Common myeloid progenitor, CD34-positive (primary cell): ENCODE measurements at regions not wholly inside any gene's neighbourhood (a gene's known extent, or its start where the extent isn't known, plus 50 kb on each side); places are given as distances from the start of the nearest gene placed in this dataset.

ENCODE experiments used
- CTCF ChIA-PET: fragments of 350-600 bp; sonication (Branson Sonifier 250); formaldehyde crosslinking; loops from one replicate; lab custom pipeline; 2021; ENCODE audit warnings: antibody characterized with exemption; lab: Charles Lee
- POLR2A ChIA-PET: fragments of 350-600 bp; sonication (Branson Sonifier 250); formaldehyde crosslinking; loops from one replicate; lab custom pipeline; 2021; ENCODE audit warnings: antibody characterized with exemption; lab: Charles Lee
- DNase-seq, 3 donors: peaks; one replicate each; pipeline versions ENCODE4 v3.0.0 to v3.0.0-alpha.2; 2013
- H3K27ac ChIP-seq, 2 experiments: 1 replicate in 1 of 2; 2 replicates in 1 of 2; pipeline ENCODE4 v1.7.0; 2013; ENCODE audit warnings: inconsistent platforms in 2 of 2, low read length in 2 of 2, mild to moderate bottlenecking in 2 of 2, low read depth in 1 of 2, moderate library complexity in 1 of 2; ENCODE audit not compliant: severe bottlenecking in 2 of 2, insufficient read depth in 1 of 2, poor library complexity in 1 of 2
- H3K27me3 ChIP-seq, 5 experiments: replicated peaks in 2 of 5; 1 replicate in 3 of 5; 2 replicates in 2 of 5; pipeline versions ENCODE4 v1.6.1 to v1.7.0; 2013; ENCODE audit warnings: low read length in 4 of 5, mild to moderate bottlenecking in 2 of 5, moderate library complexity in 2 of 5, inconsistent platforms in 1 of 5; ENCODE audit not compliant: insufficient read depth in 5 of 5, control insufficient read depth in 4 of 5
- H3K36me3 ChIP-seq, 4 experiments: 1 replicate in 2 of 4; 2 replicates in 2 of 4; pipeline versions ENCODE4 v1.6.1 to v1.7.0; 2013; ENCODE audit warnings: low read length in 3 of 4, control low read depth in 1 of 4, mild to moderate bottlenecking in 1 of 4; ENCODE audit not compliant: control insufficient read depth in 4 of 4, insufficient read depth in 4 of 4
- H3K4me1 ChIP-seq, 4 experiments: 1 replicate in 3 of 4; 2 replicates in 1 of 4; pipeline versions ENCODE4 v1.6.1 to v1.7.1; 2013; ENCODE audit warnings: low read length in 3 of 4, mild to moderate bottlenecking in 3 of 4, control low read depth in 1 of 4, inconsistent platforms in 1 of 4, moderate library complexity in 1 of 4; ENCODE audit not compliant: control insufficient read depth in 4 of 4, insufficient read depth in 4 of 4; ENCODE audit errors: control extremely low read depth in 1 of 4
- H3K4me3 ChIP-seq, 7 experiments: 1 replicate in 4 of 7; 2 replicates in 3 of 7; pipeline versions ENCODE4 v1.5.1 to v1.7.0; 2013; ENCODE audit warnings: mild to moderate bottlenecking in 7 of 7, low read length in 6 of 7, moderate library complexity in 6 of 7, inconsistent platforms in 2 of 7, low read depth in 2 of 7, control low read depth in 1 of 7; ENCODE audit not compliant: insufficient read depth in 4 of 7, control insufficient read depth in 1 of 7; ENCODE audit errors: extremely low read depth in 1 of 7
- H3K9me3 ChIP-seq, 5 experiments: 1 replicate in 4 of 5; 2 replicates in 1 of 5; pipeline versions ENCODE4 v1.6.1 to v1.7.1; 2013; ENCODE audit warnings: low read length in 4 of 5, mild to moderate bottlenecking in 2 of 5, inconsistent platforms in 1 of 5, low read depth in 1 of 5, moderate library complexity in 1 of 5; ENCODE audit not compliant: control insufficient read depth in 4 of 5, insufficient read depth in 2 of 5; ENCODE audit errors: control extremely low read depth in 1 of 5
- WGBS: methylation state at CpG from one replicate; pipeline ENCODE4 v1.1.5; 2013; ENCODE audit not compliant: insufficient coverage; 5-methylcytosine and 5-hydroxymethylcytosine counted together

DNA sequence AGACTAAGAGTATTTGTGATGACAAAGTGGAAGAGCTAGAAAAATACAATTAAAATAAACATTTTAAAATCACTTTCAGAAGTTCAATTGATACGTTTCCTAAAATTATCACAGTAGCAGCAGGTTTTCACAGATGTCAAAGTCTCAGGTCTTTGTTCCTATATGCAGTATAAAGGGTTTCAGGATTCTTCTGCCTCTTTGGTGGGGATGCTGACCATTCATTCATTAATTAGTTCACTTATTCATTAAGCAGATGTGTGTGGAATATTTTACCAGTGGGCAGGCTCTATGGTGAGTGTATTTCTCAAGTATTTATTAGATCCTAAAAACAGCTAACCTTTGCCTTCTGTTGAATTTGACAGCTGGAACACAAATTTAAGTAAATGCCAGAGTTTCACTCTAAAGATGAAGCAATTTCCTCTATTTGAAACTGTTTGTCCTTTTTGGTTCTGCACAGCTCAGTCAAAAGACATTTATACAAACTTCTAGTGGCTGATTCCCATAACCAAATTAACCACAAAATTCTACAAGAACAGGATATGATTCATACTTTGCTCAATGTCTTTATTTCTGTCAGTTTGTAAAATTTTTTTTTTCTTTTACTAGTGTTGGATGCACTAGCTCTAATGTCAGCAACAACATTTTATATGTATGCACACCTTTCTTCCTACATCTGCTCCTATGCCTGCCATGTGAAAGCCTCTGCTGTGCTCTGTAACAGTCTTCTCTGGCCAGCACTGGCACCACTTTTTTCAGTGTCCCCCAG lies 75.9 kb upstream of the PRR16 start:
- CTCF ChIA-PET: no interaction called here
- H3K4me1 ChIP-seq: peaks cover 14 to 29% (median 21%) of the 10 kb centered on the region in 4 experiments
- peak overlapping the region; percentile 43 to 56 for H3K27ac ChIP-seq
- WGBS: no CpG with 5 or more reads among the region's 1 CpG
- no peaks in the 10 kb centered on the region for H3K36me3 ChIP-seq
- peak overlapping the region in 3 of 7 experiments; percentile 11 to 52 (median 50) for H3K4me3 ChIP-seq
- no peaks in the 10 kb centered on the region for H3K27me3 ChIP-seq
- H3K9me3 ChIP-seq: no peaks in the 10 kb centered on the region
- POLR2A ChIA-PET: no interaction called here
- peak; percentile 85 to 96 (median 93) for DNase-seq

- Histone ChIP-seq H3K9me3 (peaks cover 0 to 12% (median 5%) of the 10 kb centered on the region in 5 experiments), H3K27me3 (no peaks in the 10 kb centered on the region), H3K4me3 (no peak overlapping the region), H3K27ac (no peak overlapping the region), H3K36me3 (no peaks in the 10 kb centered on the region), H3K4me1 (peaks cover 0 to 7% (median 0%) of the 10 kb centered on the region in 4 experiments)
- ChIA-PET POLR2A (no interaction called here), CTCF (no interaction called here)
- no peak for DNase-seq
These were observed 69.8 kb upstream of the PRR16 start for GRCh38 chr5:120394259-120394658.

DNA sequence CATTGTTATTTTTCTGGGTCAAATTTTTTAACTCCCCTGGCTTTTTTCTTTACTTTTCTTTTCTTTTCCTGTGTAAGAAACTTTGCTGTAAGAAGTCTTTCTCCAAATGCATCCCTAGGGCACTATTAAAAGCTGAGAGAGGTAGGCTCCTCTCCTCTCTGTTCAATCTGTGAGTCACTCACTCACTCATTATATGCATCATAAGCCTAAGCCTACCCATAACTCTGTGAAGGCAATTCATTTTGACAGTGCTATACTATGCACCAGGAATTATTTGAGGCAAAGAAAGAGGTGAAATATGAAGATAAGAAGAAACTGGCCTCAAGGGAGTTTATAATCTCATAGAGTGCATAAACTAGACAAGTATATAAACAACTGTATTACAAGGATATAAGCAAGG lies 67.9 kb upstream of the PRR16 start:
- H3K27me3 ChIP-seq: no peaks in the 10 kb centered on the region
- no peaks in the 10 kb centered on the region for H3K36me3 ChIP-seq
- H3K9me3 ChIP-seq: peaks cover 3 to 21% (median 7%) of the 10 kb centered on the region in 5 experiments
- CTCF ChIA-PET: interaction anchor here (1.6 kb wide), 1 partner anchor 23 kb away, joined by 3 read pairs; no protein-coding TSS in a partner anchor
- H3K27ac ChIP-seq: no peak overlapping the region
- DNase-seq: no peak
- H3K4me3 ChIP-seq: no peak overlapping the region
- POLR2A ChIA-PET: no interaction called here
- no peaks in the 10 kb centered on the region for H3K4me1 ChIP-seq

DNA sequence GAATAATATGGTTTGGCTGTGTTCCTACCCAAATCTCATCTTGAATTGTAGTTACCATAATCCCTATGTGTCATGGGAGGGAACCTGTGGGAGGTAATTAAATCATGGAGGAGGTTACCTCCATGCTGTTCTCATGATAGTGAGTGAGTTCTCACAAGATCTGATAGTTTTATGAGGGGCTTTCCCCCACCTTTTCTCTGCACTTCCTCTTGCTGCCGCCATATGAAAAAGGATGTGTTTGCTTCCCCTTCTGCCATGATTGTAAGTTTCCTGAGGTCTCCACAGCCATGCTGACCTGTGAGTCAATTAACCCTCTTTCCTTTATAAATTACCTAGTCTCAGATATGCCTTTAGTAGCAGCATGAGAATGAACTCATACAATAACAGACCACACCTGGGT lies 63.7 kb upstream of the PRR16 start:
- WGBS: 60% methylated on average over 1 of the region's 1 CpG
- CTCF ChIA-PET: no interaction called here
- H3K27me3 ChIP-seq: no peaks in the 10 kb centered on the region

DNA sequence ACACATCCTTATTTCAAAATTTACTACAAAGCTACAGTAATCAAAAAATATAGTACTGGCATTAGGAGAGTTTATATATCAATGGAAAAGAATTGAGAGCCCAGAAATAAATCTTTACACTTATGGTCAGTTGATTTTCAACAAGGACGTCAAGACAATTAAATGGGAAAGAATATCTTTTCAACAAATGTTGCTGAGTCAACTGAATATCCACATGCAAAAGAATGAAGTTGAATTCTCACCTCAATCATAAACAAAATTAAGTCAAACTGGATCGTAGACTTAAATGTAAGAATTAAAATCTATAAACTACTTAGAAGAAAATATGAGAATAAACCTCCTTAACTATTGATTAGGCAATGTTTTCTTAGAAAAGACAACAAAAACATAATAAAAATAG lies 61.5 kb upstream of the PRR16 start:
- DNase-seq: no peak
- Histone ChIP-seq H3K27ac (no peak overlapping the region), H3K27me3 (no peaks in the 10 kb centered on the region), H3K36me3 (no peaks in the 10 kb centered on the region), H3K9me3 (peaks cover 0 to 24% (median 7%) of the 10 kb centered on the region in 5 experiments), H3K4me3 (no peak overlapping the region), H3K4me1 (peaks cover 0 to 10% (median 0%) of the 10 kb centered on the region in 4 experiments)
- no CpG with 5 or more reads among the region's 2 CpGs for WGBS
- POLR2A ChIA-PET: no interaction called here
- CTCF ChIA-PET: no interaction called here

More for the DNA sequence above, 63.7 kb upstream of the PRR16 start:
- POLR2A ChIA-PET: no interaction called here
- Histone ChIP-seq H3K36me3 (no peaks in the 10 kb centered on the region), H3K9me3 (peaks cover 3 to 25% (median 7%) of the 10 kb centered on the region in 5 experiments), H3K27ac (no peak overlapping the region), H3K4me1 (peaks cover 0 to 2% (median 0%) of the 10 kb centered on the region in 4 experiments), H3K4me3 (no peak overlapping the region)
- peak in 2 of 3 donors; percentile 31 to 50 for DNase-seq

GRCh38 chr5:120405286-120405864 lies 58.7 kb upstream of the PRR16 start:
- no peaks in the 10 kb centered on the region for H3K36me3 ChIP-seq
- WGBS: no CpG with 5 or more reads among the region's 1 CpG
- H3K4me1 ChIP-seq: peaks cover 0 to 10% (median 0%) of the 10 kb centered on the region in 4 experiments
- DNase-seq: peak; percentile 8 to 79 (median 76)
- CTCF ChIA-PET: no interaction called here
- no peak overlapping the region for H3K27ac ChIP-seq
- POLR2A ChIA-PET: interaction anchor here (0.7 kb wide), 1 partner anchor 908 kb away, joined by 3 read pairs; no protein-coding TSS in a partner anchor
- peaks cover 0 to 7% (median 0%) of the 10 kb centered on the region in 5 experiments for H3K9me3 ChIP-seq
- H3K27me3 ChIP-seq: no peaks in the 10 kb centered on the region
- no peak overlapping the region for H3K4me3 ChIP-seq

- CTCF ChIA-PET: no interaction called here
- H3K27me3 ChIP-seq: no peaks in the 10 kb centered on the region
- DNase-seq: peak in 1 of 3 donors; percentile 33
These were observed 58.2 kb upstream of the PRR16 start for GRCh38 chr5:120405923-120406322.

More at GRCh38 chr5:120405923-120406322, 58.2 kb upstream of the PRR16 start:
- POLR2A ChIA-PET: interaction anchor here (0.7 kb wide), 1 partner anchor 909 kb away, joined by 3 read pairs; no protein-coding TSS in a partner anchor
- H3K27ac ChIP-seq: no peak overlapping the region
- peaks cover 0 to 5% (median 0%) of the 10 kb centered on the region in 5 experiments for H3K9me3 ChIP-seq
- H3K4me1 ChIP-seq: peaks cover 0 to 10% (median 0%) of the 10 kb centered on the region in 4 experiments
- no peaks in the 10 kb centered on the region for H3K36me3 ChIP-seq
- H3K4me3 ChIP-seq: no peak overlapping the region
